Suprapubic skin (tissue), 4 donors: ENCODE measurements at regions not wholly inside any gene's neighbourhood (a gene's known extent, or its start where the extent isn't known, plus 50 kb on each side); places are given as distances from the start of the nearest gene placed in this dataset.

Experiments
- DNase-seq, 2 donors: peaks; one replicate each; pipeline ENCODE4 v3.0.0-alpha.2; 2019; ENCODE audit warnings: low spot score in 2 of 2
- H3K27ac ChIP-seq: fragments of 200-600 bp; sonication (generic); one replicate; pipeline ENCODE4 v1.5.1; 2019
- H3K27me3 ChIP-seq: fragments of 200-600 bp; sonication (generic); one replicate; pipeline ENCODE4 v1.5.1; 2019
- H3K36me3 ChIP-seq: fragments of 200-600 bp; sonication (generic); one replicate; pipeline ENCODE4 v1.5.1; 2019
- H3K4me1 ChIP-seq: fragments of 200-600 bp; sonication (generic); one replicate; pipeline ENCODE4 v1.5.1; 2019
- H3K4me3 ChIP-seq: fragments of 200-600 bp; sonication (generic); one replicate; pipeline ENCODE4 v1.5.1; 2019; ENCODE audit warnings: mild to moderate bottlenecking
- H3K9me3 ChIP-seq: fragments of 200-600 bp; sonication (generic); one replicate; pipeline ENCODE4 v1.5.1; 2019
- CTCF ChIP-seq, 2 donors: fragments of 200-600 bp in 1 of 2; fragments of 450-650 bp in 1 of 2; sonication (generic) in 1 of 2; IDR thresholded peaks; one replicate each; pipeline ENCODE4 v1.5.1; 2016 to 2019; ENCODE audit warnings: antibody characterized with exemption in 2 of 2, mild to moderate bottlenecking in 1 of 2, moderate library complexity in 1 of 2
- EP300 ChIP-seq: sonication (generic); formaldehyde crosslinking; IDR thresholded peaks from one replicate; pipeline ENCODE4 v1.6.1; 2017; ENCODE audit warnings: antibody characterized with exemption
- POLR2A ChIP-seq, 2 donors: fragments of 450-650 bp; IDR thresholded peaks; one replicate each; pipeline ENCODE4 v1.6.1; 2017; ENCODE audit warnings: antibody characterized with exemption in 2 of 2, mild to moderate bottlenecking in 2 of 2, moderate library complexity in 2 of 2
- POLR2AphosphoS5 ChIP-seq, 3 donors: sonication (generic); formaldehyde crosslinking; IDR thresholded peaks; one replicate each; pipeline ENCODE4 v1.6.1; 2017; ENCODE audit warnings: antibody characterized with exemption in 3 of 3
- WGBS: methylation state at CpG from one replicate; pipeline ENCODE4 v1.1.5; 2018; 5-methylcytosine and 5-hydroxymethylcytosine counted together

GRCh38 chr9:6160579-6160978 lies 55.0 kb upstream of the IL33 start:
- no peaks in the 10 kb centered on the region for H3K4me1 ChIP-seq
- peaks cover 9% of the 10 kb centered on the region for H3K9me3 ChIP-seq
- no peaks in the 10 kb centered on the region for H3K36me3 ChIP-seq
- no peak overlapping the region for H3K4me3 ChIP-seq
- no peak for DNase-seq
- no peaks in the 10 kb centered on the region for H3K27me3 ChIP-seq
- TF ChIP-seq POLR2A (IDR thresholded peaks at IDR 0.05) (no peak), EP300 (no peak), POLR2AphosphoS5 (IDR thresholded peaks at IDR 0.05) (no peak), CTCF (IDR thresholded peaks at IDR 0.05) (no peak)
- H3K27ac ChIP-seq: no peak overlapping the region

GRCh38 chr9:6153425-6153824 lies 62.2 kb upstream of the IL33 start:
- no peaks in the 10 kb centered on the region for H3K9me3 ChIP-seq
- H3K4me3 ChIP-seq: no peak overlapping the region
- WGBS: 75% methylated on average over 2 of the region's 2 CpGs
- H3K36me3 ChIP-seq: no peaks in the 10 kb centered on the region
- TF ChIP-seq POLR2AphosphoS5 (IDR thresholded peaks at IDR 0.05): no peak
- no peak for TF ChIP-seq POLR2A (IDR thresholded peaks at IDR 0.05)
- TF ChIP-seq CTCF (IDR thresholded peaks at IDR 0.05): no peak
- no peak for TF ChIP-seq EP300
- H3K27ac ChIP-seq: no peak overlapping the region
- no peaks in the 10 kb centered on the region for H3K27me3 ChIP-seq
- no peaks in the 10 kb centered on the region for H3K4me1 ChIP-seq
- no peak for DNase-seq

GRCh38 chr9:6152788-6153187 lies 62.8 kb upstream of the IL33 start:
- WGBS: 49% methylated on average over 4 of the region's 4 CpGs
- DNase-seq: no peak
- Histone ChIP-seq H3K4me3 (no peak overlapping the region), H3K9me3 (no peaks in the 10 kb centered on the region), H3K4me1 (no peaks in the 10 kb centered on the region), H3K36me3 (no peaks in the 10 kb centered on the region), H3K27me3 (no peaks in the 10 kb centered on the region), H3K27ac (no peak overlapping the region)
- TF ChIP-seq POLR2AphosphoS5 (IDR thresholded peaks at IDR 0.05) (no peak), EP300 (no peak), POLR2A (IDR thresholded peaks at IDR 0.05) (no peak), CTCF (IDR thresholded peaks at IDR 0.05) (no peak)

- H3K4me3 ChIP-seq: no peak overlapping the region
- WGBS: 86% methylated on average over 2 of the region's 2 CpGs
- TF ChIP-seq EP300 (no peak), POLR2AphosphoS5 (IDR thresholded peaks at IDR 0.05) (no peak)
- no peaks in the 10 kb centered on the region for H3K9me3 ChIP-seq
- H3K36me3 ChIP-seq: no peaks in the 10 kb centered on the region
- DNase-seq: no peak
- H3K27ac ChIP-seq: no peak overlapping the region
- H3K27me3 ChIP-seq: no peaks in the 10 kb centered on the region
- H3K4me1 ChIP-seq: no peaks in the 10 kb centered on the region
Observed at GRCh38 chr9:6150483-6150882, 65.1 kb upstream of the IL33 start.

- no peak for DNase-seq
- WGBS: 90% methylated on average over 9 of the region's 9 CpGs
Observed at GRCh38 chr9:6149315-6149714, 66.3 kb upstream of the IL33 start.

More at GRCh38 chr9:6149315-6149714, 66.3 kb upstream of the IL33 start:
- Histone ChIP-seq H3K27ac (no peak overlapping the region), H3K9me3 (no peaks in the 10 kb centered on the region), H3K4me3 (no peak overlapping the region), H3K36me3 (no peaks in the 10 kb centered on the region), H3K27me3 (no peaks in the 10 kb centered on the region), H3K4me1 (no peaks in the 10 kb centered on the region)
- TF ChIP-seq CTCF (IDR thresholded peaks at IDR 0.05) (no peak), EP300 (no peak), POLR2AphosphoS5 (IDR thresholded peaks at IDR 0.05) (no peak), POLR2A (IDR thresholded peaks at IDR 0.05) (no peak)
